Stimulated activated CD4-positive, alpha-beta T cell treated with anti-CD3 and anti-CD28 coated beads, Interleukin-4, amount 100 ng/mL, for 24 hours (primary cell): ENCODE measurements at regions not wholly inside any gene's neighbourhood (a gene's known extent, or its start where the extent isn't known, plus 50 kb on each side); places are given as distances from the start of the nearest gene placed in this dataset.
"Not testable (repeated sequence)": the region's sequence is repeated elsewhere in the genome, so short reads cannot be mapped to it uniquely, and the experiment has no call there.

ENCODE experiments used
- DNase-seq: peaks from one replicate; pipeline ENCODE4 v3.0.0-alpha.2; 2020

- DNase-seq = no peak
Observed at GRCh38 chr12:30329281-30329680, 366.4 kb downstream of the IPO8 start.

- no peak for DNase-seq
Observed at GRCh38 chr12:30323008-30323407, 372.7 kb downstream of the IPO8 start.

- DNase-seq = no peak
Observed at GRCh38 chr12:30320561-30320960, 375.1 kb downstream of the IPO8 start.

- no peak for DNase-seq
Observed at GRCh38 chr12:30314506-30315100, 381.1 kb downstream of the IPO8 start.

GRCh38 chr12:30308010-30308717, 387.5 kb downstream of the IPO8 start:
- DNase-seq = no peak

GRCh38 chr12:30304528-30304927, 391.1 kb downstream of the IPO8 start:
- no peak for DNase-seq

GRCh38 chr12:30301291-30301690, 394.4 kb downstream of the IPO8 start:
- no peak for DNase-seq

GRCh38 chr12:30296486-30296885, 399.2 kb downstream of the IPO8 start:
- DNase-seq = no peak

- no peak for DNase-seq
Observed at GRCh38 chr12:30286345-30286926, 409.2 kb downstream of the IPO8 start.

- DNase-seq = no peak
Observed at GRCh38 chr12:30278401-30278800, 417.3 kb downstream of the IPO8 start.

- DNase-seq = not testable (repeated sequence)
Observed at GRCh38 chr12:30272515-30272914, 423.2 kb downstream of the IPO8 start.

- no peak for DNase-seq
Observed at GRCh38 chr12:30269496-30269895, 426.2 kb downstream of the IPO8 start.

- no peak for DNase-seq
Observed at GRCh38 chr12:30268041-30268440, 427.6 kb downstream of the IPO8 start.

- DNase-seq = no peak
Observed at GRCh38 chr12:30263434-30263833, 432.2 kb downstream of the IPO8 start.

- no peak for DNase-seq
Observed at GRCh38 chr12:30257618-30258017, 438.1 kb downstream of the IPO8 start.

GRCh38 chr12:30251546-30251945, 444.1 kb downstream of the IPO8 start:
- no peak for DNase-seq

GRCh38 chr12:30243426-30243825, 452.2 kb downstream of the IPO8 start:
- DNase-seq = no peak

- no peak for DNase-seq
Observed at GRCh38 chr12:30219047-30219446, 435.3 kb upstream of the TMTC1 start.

- no peak for DNase-seq
Observed at GRCh38 chr12:30218073-30218472, 434.3 kb upstream of the TMTC1 start.

GRCh38 chr12:30213166-30213565, 429.4 kb upstream of the TMTC1 start:
- DNase-seq = no peak

- DNase-seq = no peak
Observed at GRCh38 chr12:30211743-30212142, 428.0 kb upstream of the TMTC1 start.

GRCh38 chr12:30203981-30204380, 420.2 kb upstream of the TMTC1 start:
- no peak for DNase-seq

- DNase-seq = no peak
Observed at GRCh38 chr12:30202521-30203254, 418.9 kb upstream of the TMTC1 start.
